HG03064 (cell line): ENCODE measurements at regions not wholly inside any gene's neighbourhood (a gene's known extent, or its start where the extent isn't known, plus 50 kb on each side); places are given as distances from the start of the nearest gene placed in this dataset.

Source experiments
- ATAC-seq: cut with Tn5 transposase; IDR thresholded peaks from one replicate; pipeline ENCODE4 v1.9.1; 2021; ENCODE audit warnings: low read depth; ENCODE audit not compliant: unreplicated experiment

DNA sequence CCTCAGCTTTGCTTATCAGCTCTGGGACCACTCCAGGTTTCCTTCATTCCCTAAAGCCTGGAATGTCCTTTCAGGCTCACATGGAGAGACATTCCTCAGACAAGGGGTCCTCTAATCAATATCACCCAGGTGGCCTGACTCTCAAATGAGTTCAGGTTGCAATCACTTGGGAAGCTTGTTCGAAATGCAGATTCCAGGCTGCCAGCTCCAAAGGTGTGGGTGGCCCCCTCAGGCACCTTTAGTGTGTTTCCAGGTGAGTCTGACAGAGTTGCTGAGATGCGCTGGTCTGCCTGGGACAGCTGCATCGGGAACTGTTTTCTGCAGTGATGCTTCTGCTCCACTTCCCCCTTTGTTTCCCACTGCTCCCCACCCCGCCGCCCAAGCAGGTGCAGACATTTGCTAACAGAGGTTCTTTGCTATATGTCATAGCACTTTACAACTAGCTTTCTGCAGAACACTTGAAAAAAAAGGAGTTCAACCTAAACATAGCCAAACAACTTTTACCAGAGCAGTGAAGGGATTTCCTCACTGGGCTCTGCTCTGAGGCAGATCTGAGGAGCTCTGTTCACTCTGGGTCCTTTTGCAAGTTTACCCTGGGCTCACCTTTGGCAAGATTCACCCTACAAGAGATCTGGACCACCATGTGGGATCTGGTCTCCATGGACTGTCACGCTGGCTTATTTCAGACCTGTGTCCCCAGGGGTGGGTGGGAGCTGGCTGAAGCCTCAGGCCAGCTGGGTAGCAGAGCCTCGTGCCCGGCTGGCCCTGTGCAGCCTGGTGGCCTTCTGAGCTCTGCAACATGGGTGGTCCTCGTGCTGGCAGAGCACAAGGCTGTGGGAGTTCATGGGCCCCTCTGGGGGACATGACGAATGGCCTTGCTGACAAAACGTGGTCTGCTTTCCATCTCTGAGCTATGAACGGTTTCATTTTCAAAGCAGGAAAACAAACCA, 539.6 kb downstream of the CCDC171 start:
- no peak for ATAC-seq

- ATAC-seq: no peak
Measured at GRCh38 chr9:16098306-16098705, 545.5 kb downstream of the CCDC171 start.

- ATAC-seq: no peak
Measured at GRCh38 chr9:16099732-16100536, 547.1 kb downstream of the CCDC171 start.

DNA sequence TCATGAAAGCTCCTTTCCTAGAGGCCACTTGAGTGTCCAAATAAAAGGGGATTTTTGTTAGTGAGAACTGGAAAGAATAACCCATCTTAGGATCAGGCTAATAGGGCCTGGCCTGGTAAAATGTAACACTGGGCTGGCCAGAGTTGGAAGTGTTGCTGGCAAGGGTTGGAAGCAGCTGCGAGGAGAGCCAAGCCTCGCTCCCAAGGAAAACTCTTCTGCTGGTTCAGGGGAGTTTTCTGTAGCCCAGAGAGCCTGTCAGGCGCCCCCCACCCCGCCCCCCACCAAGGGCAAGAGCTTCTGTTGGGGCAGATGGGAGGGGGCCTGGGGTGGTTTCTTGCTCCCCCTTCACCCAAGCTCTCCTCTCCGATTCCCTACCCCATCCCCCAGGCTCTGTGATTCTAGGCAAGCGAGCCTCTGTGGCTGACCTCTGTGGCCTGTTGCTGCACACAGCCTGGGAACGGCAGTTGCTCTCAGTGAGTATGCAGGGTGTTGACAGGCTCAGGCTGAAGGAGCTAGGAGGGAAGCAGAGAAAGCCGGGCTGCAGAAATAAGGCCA, 547.8 kb downstream of the CCDC171 start:
- ATAC-seq: no peak

GRCh38 chr9:16102154-16102553, 549.3 kb downstream of the CCDC171 start:
- no peak for ATAC-seq

GRCh38 chr9:16103620-16104397, 551.0 kb downstream of the CCDC171 start:
- no peak for ATAC-seq

- ATAC-seq: no peak
Measured at GRCh38 chr9:16105168-16106020, 552.6 kb downstream of the CCDC171 start.

- no peak for ATAC-seq
Measured at GRCh38 chr9:16106021-16106571, 553.3 kb downstream of the CCDC171 start.

DNA sequence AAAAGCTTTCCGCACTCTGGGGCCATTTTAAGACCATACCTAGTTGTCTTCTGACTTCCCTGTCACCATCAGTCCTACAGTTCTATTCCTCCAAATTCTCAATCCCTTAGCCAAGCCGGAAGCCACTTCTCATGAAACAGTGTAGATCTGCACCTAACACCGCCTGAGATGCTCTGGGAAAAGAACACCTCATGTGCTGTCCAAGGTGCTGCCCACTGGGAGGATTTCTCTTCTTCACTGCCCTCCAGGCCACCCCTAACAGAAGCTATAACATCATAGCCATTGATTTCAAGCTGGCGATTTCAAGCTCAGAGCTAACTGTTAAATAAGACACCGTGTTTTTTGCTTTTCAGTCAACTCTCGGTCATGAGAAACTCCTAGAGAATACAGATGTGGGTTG, 559.3 kb downstream of the CCDC171 start:
- no peak for ATAC-seq

- no peak for ATAC-seq
Measured at GRCh38 chr9:16115994-16116393, 563.2 kb downstream of the CCDC171 start.

DNA sequence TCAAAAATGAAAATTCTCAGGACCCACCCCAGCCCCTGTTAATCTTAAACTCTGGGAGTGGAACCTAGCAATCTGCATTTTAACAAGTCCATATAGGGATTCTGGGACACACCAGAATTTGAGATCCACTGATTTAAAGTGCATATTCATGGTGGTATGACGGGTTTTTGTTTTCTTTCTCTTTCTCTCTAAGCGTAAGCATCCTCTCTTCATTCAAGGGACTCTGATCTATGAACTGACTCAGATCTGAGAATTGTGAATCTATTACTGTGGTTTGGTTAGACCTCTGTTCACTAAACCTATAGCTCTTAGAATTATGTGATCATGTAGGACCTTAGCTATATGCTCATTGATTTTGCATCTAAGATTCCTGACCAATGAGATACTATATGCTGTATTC, 565.2 kb downstream of the CCDC171 start:
- ATAC-seq: no peak

DNA sequence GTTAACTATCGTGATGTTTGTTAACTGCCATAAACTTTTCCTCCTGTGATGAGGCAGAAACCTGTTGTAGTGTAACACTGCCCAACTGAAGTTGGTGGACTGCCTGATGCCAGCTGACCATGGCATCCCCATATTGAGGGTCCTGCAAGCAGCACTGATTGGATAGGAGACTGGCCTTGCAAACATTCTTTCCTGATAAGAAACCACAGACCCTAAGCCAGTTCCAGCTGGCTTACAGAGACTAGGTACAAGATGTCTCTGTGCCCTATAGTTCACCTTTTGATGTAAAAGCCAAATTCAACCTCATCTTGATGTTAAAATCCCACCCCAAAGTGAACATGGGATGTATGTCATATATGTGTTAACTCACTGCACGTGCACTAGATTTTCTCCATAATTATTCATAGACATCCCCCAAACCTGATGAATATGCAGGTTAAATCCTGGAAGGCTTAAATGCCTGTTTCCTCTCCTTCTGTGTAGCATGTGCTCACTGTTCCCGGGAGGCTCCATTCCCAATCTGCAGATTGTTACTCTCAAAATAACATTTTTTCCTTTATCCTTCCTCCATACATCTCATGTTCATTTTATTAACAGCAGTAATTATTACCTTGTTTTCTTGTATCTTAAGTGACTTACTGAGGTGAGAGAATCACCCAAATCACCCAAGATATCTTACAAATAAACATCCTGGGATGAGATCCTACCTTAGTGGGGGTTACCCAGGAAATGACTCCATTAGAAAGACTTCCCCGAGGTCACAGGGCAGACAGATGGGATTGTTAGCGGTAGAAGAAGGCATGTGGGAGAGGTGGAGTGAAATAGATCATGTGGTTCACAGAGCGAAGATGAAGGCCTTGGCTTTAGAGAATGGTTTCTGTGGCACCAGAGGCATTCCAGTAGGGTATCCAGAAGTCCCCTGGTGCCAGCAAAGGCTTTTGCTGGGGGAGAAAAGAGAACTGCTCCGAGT, 566.7 kb downstream of the CCDC171 start:
- ATAC-seq: no peak

DNA sequence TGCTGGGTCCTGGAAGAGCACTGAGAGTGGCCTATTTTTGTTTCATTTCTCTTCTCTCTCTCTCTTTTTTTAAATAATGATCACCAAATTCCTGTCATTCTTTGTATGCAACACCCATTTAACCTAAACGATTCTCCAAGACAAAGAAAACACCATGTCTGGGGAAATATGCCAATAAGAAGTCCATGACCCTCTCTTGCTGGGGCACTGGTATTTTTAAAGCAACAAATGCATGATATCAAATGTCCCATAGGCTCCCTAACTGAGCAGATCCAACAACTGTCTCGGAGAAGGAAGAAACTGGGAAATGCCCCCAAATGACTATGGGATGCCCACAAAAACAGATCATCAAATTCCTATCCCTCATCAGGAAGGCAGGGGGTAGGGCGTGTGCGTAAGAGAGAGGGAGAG, 567.4 kb downstream of the CCDC171 start:
- ATAC-seq: no peak

DNA sequence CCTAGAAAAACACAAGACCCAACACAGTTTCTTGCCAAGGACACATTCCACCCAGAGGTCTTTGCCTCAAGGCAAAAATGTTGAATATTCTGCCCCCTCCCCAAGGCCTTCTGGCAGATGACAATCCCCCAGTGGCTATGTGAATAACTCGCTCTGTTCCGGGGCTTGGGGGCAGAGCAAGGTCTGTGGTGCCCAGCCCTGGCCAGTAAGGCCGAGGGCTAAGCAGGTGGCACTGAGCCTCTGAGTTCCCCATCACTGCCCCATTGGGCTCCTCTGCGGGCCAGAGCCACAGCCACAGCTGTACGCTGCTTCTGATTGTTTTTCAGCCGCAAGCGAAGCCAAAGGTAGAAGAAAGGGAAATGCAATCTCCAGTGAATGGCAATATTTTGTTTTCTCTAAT, 567.9 kb downstream of the CCDC171 start:
- no peak for ATAC-seq

- ATAC-seq: no peak
Measured at GRCh38 chr9:16121168-16121567, 568.3 kb downstream of the CCDC171 start.

DNA sequence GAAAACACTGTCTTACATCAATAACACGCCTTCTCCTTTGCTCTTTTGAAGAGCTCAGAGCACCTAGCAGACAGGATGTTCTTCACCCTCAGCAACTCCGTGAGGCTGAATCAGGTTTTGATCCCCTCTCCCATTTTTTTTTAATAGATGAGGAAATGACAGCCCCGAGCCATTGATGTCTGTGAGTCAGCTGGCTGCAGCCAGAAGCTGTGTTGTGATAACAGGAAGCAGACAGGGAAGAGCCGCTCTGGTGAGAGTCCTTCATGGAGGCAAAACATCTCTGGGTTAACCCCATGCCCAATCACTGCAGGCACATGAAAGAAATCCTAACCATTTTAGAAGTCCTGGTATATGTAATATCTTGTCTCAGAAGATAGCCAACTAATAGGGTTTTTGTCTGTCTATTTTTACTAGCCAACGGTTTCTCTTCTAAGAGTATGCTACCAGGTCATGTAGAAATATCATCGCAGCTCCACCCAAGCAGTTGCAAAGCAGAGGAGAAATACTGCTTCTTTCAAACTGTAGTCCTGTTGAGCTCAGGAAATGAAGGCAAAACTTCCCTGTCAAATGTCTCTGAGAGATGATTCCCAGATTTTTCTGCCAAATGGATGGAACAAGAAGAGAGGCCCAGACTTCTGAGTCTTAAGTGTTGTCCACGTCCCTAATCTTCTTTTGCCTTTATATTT, 568.9 kb downstream of the CCDC171 start:
- ATAC-seq: no peak

- no peak for ATAC-seq
Measured at GRCh38 chr9:16125629-16126028, 572.8 kb downstream of the CCDC171 start.

- no peak for ATAC-seq
Measured at GRCh38 chr9:16126042-16126441, 573.2 kb downstream of the CCDC171 start.
